HG03342 (cell line): ENCODE measurements at regions not wholly inside any gene's neighbourhood (a gene's known extent, or its start where the extent isn't known, plus 50 kb on each side); places are given as distances from the start of the nearest gene placed in this dataset.

Experiments used
- ATAC-seq: cut with Tn5 transposase; IDR thresholded peaks from one replicate; pipeline ENCODE4 v1.9.1; 2021; ENCODE audit warnings: mild to moderate bottlenecking, moderate library complexity; ENCODE audit not compliant: unreplicated experiment

- ATAC-seq: no peak
Observed at GRCh38 chr4:77305766-77306165, 148.8 kb downstream of the CCNG2 start.

- no peak for ATAC-seq
Observed at GRCh38 chr4:77306496-77306895, 149.5 kb downstream of the CCNG2 start.

GRCh38 chr4:77308843-77309242, 151.8 kb downstream of the CCNG2 start:
- ATAC-seq: no peak

DNA sequence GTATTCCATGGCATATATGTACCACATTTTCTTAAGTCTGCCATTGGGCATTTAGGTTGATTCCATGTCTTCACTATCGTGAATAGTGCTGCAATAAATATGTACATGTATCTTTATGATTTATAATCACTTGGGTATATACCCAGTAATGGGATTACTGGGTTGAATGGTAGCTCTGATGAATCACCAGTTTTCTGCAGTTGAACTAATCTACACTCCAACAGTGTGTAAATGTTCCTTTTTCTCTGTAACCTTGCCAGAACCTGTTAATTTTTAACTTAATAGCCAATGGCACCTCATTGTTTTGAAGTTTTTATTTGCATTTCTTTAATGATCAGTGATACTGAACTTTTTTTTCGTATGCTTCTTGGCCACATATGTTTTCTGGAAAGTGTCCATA, 152.5 kb downstream of the CCNG2 start:
- no peak for ATAC-seq

GRCh38 chr4:77310931-77311330, 153.9 kb downstream of the CCNG2 start:
- ATAC-seq: no peak

DNA sequence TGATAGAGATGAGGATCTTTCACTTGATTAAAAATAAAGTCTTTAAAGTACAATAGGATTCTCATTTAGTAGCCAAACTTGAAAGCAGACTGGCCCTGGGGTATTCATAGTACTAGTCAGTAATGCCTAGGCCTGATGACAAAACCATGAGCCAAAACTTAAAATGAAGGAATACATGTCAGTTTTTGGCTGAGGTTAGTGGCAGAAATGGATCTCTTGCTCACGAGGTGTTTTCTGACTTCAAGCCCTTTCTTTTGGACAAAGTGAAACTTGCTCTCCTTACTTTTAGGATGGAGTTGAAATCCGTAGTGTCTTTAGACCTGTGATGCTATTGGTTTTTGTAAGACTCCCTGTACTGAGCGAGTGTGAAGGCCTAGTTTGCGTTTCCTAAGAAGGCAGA, 157.7 kb downstream of the CCNG2 start:
- no peak for ATAC-seq

DNA sequence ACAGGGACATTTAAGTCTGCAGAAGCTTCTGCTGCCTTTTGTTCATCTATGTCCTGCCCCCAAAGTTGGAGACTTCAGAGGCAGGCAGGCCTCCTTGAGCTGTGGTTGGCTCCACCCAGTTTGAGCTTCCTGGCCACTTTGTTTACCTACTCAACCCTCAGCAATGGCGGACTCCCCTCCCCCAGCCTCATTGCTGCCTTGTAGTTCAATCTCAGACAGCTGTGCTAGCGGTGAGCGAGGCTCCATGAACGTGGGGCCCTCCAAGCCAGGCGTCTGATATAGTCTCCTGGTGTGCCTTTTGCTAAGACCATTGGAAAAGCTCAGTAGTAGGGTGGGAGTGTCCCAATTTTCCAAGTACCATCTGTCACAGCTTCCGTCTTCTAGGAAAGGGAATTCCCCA, 170.1 kb downstream of the CCNG2 start:
- no peak for ATAC-seq

- ATAC-seq: no peak
Observed at GRCh38 chr4:77332696-77333270, 175.8 kb downstream of the CCNG2 start.

DNA sequence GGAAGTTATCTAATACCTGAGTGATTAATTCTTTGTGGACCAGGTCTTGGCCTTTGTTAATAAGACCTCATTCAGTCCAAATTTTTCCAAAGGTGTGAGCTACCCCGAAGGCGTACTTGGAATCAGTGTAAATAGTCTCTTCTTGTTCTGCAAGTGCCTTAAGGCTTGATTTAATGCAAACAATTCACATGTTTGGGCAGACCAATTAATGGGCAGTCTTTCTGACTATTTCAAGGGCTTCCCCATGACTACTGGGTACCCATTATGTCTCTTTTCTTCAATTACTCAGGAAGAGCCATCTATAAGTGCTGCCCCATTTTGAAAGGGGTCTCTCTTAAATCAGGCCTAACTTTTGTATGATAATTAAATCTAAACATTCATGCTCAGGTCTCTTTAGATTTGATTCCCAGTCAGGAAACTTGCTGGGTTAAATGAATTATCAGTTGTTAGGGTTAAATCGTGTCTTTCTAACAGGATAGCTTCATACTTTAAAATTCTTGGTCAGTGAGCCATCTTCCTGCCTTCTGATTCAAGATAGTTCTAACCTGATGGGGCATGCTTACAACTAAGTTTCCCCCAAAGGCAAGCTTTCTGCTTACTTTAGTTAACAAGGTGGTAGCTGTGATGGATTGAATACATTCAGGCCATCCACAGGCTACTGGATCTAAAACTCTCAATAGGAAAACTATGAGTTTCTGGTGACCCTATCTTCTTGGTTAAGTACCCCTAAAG, 179.6 kb downstream of the CCNG2 start:
- no peak for ATAC-seq

DNA sequence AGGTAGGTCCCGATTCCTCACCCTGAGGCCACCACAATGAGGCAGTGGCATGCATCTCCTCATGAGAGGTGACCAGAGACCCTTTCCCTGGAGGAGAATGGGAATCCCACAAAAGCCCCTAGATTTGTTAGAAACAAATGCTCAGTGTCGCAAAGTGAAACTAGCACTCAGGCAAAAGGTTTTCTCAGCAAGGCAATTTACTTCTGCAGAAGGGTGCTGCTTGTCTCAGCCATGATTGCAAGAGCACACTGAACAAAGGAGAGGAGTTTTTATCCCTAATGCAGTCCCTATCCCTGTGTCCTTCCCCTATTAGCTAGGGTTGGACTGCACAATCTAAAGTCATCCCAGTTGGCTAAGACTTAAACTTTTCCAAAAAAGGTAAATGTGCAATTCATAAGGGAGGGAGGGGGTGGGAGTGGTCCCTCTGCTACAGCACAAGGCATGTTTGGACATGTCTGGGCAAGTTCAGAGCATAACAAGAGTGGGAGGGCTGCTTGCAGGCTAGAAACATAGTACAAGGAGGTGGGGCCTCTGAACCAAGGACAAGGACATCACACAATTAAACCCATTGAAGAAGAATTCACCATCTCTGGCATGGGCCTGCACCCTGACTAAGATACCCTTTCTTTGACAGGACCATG, 185.3 kb downstream of the CCNG2 start:
- ATAC-seq: no peak

GRCh38 chr4:77344001-77344400, 187.0 kb downstream of the CCNG2 start:
- no peak for ATAC-seq

- no peak for ATAC-seq
Observed at GRCh38 chr4:77344784-77345183, 187.8 kb downstream of the CCNG2 start.

DNA sequence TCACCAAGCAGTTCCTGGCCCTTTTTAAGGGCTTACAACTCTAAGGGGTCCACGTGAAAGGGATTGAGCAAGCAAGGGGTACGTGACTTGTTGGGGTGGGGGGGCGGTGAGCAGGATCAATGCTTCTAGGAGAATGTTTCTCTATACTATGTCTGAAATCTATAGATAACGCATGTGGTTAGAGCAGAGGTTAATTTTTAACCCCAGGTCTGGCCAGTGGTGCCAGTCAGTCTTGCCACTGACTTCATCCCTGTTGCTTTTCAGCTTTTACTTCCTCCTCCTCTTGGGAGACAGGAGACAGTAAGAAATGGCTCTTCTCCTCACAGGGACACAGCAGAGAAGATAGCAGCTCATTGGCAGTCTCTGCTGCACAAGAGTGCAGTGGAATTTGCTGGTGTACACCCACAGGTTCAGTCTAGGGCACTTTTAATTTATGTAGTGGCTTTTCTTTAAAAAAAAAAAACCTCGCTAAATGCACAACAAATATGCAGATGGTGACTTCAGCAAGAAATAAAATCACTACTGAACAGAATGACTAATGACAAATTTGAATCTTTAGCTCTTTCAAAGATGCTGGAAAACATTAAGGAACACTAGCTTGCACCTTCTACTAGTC, 190.5 kb downstream of the CCNG2 start:
- no peak for ATAC-seq

- no peak for ATAC-seq
Observed at GRCh38 chr4:77348815-77349214, 191.8 kb downstream of the CCNG2 start.

- ATAC-seq: no peak
Observed at GRCh38 chr4:77349364-77349763, 192.4 kb downstream of the CCNG2 start.

DNA sequence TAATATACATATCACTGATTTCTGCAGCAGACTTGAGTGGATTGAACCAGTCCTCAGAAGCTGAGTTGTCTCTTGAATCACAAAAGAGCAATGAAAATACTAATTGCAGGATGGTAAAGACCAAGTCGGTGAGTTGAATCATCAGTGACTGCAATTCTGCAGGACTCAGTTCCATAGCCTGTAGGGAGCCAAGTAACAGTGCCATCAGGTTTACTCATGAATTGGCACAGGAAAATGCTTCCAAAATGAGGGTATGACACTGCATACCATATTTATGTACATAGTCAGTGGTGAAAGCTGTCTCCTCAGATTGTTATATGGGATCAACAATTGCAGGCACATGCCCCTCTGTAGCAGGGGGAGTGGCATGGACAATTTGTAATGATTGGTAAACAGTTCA, 192.8 kb downstream of the CCNG2 start:
- ATAC-seq: no peak

DNA sequence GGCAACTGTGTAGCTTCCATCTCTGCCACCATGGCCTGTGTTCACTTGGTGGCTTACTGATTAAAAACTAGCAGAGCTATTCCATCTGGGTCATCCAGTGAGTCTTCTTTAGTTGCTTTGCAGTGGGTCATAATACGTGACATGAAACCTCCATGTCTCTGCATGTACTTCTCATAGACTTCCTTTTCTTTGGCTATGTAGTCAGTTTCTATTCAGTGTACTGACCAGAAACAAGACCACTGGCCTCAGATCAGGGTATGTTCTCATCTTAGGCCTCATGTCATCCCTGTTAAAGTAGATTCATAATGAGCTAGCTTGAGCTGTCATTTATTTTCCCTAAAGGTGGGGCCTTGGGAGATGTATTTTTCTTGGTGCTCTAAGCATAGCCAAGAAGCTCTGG, 195.2 kb downstream of the CCNG2 start:
- ATAC-seq: no peak

DNA sequence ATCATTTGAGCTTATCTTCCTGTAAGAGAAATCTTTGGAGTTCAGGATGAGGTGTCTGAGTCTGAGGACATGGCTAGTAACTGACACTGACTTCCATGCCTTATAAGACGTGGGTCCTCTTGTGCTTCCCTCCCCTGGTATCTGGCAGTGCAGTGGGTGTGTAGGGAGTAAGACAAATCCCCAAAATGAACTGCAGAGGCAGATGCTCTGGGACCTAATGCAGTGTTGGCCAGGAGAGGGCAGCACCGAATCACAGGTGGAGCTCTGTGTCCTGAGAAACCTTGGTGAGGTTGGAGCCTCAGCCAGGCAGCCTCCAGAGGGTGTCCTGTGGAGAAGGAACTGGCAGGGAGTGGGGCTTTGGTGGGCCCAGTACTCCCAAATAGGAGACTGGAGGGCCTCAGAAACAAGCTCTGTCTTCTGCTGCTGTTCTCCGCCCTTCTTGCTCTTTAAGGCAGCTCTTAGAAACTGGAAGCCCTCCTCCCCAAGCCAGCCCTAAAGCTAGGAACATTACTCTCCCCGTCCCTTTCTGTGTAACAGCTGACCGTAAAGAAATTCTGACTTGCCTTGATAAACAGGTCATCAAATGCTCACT, 196.8 kb downstream of the CCNG2 start:
- peak; percentile 75 for ATAC-seq

DNA sequence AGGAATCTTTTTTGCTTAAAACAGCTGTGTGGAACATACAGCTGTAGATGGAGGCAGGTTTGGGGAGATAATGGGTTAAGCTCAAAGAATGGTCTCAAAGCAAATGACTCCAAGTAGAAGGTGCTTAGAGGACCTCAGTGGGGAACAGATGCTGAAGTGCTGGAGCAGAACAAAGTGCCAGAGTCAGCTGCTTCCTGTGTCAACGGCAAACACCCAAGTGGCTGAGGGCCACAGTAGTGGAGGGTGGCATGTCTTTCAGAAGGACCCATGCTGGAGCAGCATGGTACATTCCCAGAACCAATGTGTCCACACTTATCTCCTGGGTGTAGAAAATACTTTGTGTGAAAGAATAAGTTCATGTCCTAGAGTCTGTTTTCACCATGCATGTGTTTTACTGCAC, 197.5 kb downstream of the CCNG2 start:
- no peak for ATAC-seq

DNA sequence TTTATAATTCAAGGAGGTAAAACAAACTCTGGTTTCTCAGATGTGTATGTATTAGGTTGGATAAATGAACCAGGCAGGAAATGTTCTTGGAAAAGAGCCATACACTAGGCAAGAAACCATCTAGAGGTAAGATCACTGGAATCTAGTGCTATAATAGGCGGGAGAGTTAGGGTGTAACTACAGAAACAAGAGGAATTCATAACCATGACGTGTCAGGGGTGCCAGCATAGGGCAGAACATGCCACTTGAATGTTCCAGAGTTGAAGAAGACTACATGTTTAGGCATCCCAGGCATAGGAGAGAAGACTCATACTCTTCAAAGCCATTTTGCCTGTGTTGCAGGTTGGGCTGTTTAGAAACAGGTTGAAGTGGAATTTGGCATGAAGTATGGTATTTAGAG, 198.7 kb downstream of the CCNG2 start:
- no peak for ATAC-seq

- no peak for ATAC-seq
Observed at GRCh38 chr4:77358315-77358928, 201.4 kb downstream of the CCNG2 start.
